Activated naive CD4-positive, alpha-beta T cell treated with anti-CD3 and anti-CD28 coated beads, Interleukin-2, amount 50 U/mL, for 72 hours (primary cell): ENCODE measurements at regions not wholly inside any gene's neighbourhood (a gene's known extent, or its start where the extent isn't known, plus 50 kb on each side); places are given as distances from the start of the nearest gene placed in this dataset.

Experiments
- ATAC-seq, 2 donors: fragments of 150-1000 bp; cut with Tn5 transposase; 2 replicates each; pipeline ENCODE4 v1.10.0; 2021; ENCODE audit warnings: mild to moderate bottlenecking in 2 of 2, moderate library complexity in 2 of 2
- DNase-seq, 2 donors: peaks; one replicate each; pipeline ENCODE4 v3.0.0; 2021 to 2022; ENCODE audit warnings: low spot score in 2 of 2
- H3K27ac Mint-ChIP-seq, 2 donors: one replicate each; pipeline ENCODE4 v1.8.0; 2022; ENCODE audit warnings: mild to moderate bottlenecking in 2 of 2, mixed read lengths in 2 of 2
- H3K36me3 Mint-ChIP-seq, 2 donors: one replicate each; pipeline ENCODE4 v1.8.0; 2022; ENCODE audit warnings: mixed read lengths in 2 of 2
- H3K9me3 Mint-ChIP-seq, 2 donors: one replicate each; pipeline ENCODE4 v1.8.0; 2022; ENCODE audit warnings: mixed read lengths in 2 of 2

DNA sequence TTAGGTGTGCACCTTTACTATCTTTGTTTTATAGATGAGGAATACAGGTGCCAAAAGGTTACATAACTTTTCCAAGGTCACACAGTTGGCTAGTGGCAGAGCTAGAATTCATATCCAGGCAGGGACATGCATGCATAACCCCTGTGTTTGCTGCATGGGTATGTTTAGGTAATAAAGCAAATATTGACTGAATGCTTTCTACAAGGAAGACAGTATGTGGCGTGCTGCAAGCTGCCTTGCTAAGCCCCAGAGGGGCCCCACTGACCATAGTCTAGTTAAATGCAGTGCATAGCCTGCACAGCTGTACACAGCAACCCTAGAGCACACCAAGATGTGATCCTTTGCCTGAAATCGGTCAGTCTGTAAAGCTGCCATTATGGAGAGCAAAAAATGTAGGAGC, 320.5 kb upstream of the IGFBP7 start:
- ATAC-seq, result no peak
- DNase-seq, result no peak
- Mint-ChIP-seq H3K9me3 (no peaks in the 10 kb centered on the region), H3K27ac (no peak overlapping the region), H3K36me3 (no peaks in the 10 kb centered on the region)

DNA sequence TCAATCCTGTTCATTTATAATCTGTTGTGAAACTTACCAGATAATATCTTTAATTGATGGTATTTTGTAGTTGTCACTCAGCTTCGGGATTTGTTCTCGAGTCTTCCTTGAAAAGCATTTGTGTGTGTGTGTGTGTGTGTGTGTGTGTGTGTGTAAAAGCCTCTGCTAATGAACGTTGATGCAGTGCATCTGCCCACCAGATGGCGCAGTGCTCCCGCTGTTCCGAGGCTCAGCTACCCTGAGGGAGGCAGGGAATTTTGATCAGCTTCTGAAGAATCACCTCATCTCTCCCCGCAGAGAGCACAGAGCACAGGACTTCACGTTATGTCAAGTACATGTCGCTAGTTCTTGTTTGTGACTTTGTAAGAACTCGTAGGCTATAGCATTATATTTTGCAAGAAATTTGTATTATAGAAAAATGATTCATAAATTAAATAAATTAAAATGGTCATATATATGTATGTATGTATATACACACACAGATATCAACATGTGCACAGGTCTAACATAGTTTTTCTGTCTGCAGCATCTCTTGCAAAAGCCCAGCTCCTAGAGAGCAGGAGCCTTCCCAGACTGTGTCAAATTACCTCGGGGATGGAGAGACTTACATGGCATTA, 316.7 kb upstream of the IGFBP7 start:
- Mint-ChIP-seq H3K9me3 (no peaks in the 10 kb centered on the region), H3K27ac (no peak overlapping the region), H3K36me3 (no peaks in the 10 kb centered on the region)
- peak in 1 of 2 donors; percentile 62 for ATAC-seq
- DNase-seq, result peak in 1 of 2 donors; percentile 48

- H3K9me3 Mint-ChIP-seq, result no peaks in the 10 kb centered on the region
- ATAC-seq, result no peak
- no peaks in the 10 kb centered on the region for H3K36me3 Mint-ChIP-seq
- H3K27ac Mint-ChIP-seq, result no peak overlapping the region
- DNase-seq, result no peak
Observed at GRCh38 chr4:57425610-57426009, 315.4 kb upstream of the IGFBP7 start.

- no peaks in the 10 kb centered on the region for H3K9me3 Mint-ChIP-seq
- no peak overlapping the region for H3K27ac Mint-ChIP-seq
- no peak for DNase-seq
- no peaks in the 10 kb centered on the region for H3K36me3 Mint-ChIP-seq
- ATAC-seq, result no peak
Observed at GRCh38 chr4:57424232-57424897, 314.2 kb upstream of the IGFBP7 start.

DNA sequence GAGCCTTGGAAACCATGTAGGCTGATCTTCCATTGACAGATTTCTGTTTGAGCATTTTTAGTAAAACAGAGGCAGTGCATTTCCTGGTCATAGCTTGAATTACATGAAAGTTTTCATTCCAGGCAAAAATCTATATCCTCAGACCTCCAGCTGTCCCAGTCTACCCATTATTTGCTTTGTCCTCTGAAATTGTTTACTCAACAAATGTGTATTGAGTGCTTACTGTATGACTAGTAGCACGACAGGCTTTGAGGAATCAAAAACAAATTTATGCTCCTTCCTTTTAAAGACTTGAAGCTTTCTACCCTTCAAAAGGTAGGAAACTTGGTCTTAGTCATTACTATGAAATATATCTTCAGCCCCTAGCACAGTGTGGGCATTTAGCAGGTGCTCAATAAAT, 307.9 kb upstream of the IGFBP7 start:
- Mint-ChIP-seq H3K36me3 (no peaks in the 10 kb centered on the region), H3K27ac (no peak overlapping the region), H3K9me3 (no peaks in the 10 kb centered on the region)
- DNase-seq (no peak), ATAC-seq (no peak)

DNA sequence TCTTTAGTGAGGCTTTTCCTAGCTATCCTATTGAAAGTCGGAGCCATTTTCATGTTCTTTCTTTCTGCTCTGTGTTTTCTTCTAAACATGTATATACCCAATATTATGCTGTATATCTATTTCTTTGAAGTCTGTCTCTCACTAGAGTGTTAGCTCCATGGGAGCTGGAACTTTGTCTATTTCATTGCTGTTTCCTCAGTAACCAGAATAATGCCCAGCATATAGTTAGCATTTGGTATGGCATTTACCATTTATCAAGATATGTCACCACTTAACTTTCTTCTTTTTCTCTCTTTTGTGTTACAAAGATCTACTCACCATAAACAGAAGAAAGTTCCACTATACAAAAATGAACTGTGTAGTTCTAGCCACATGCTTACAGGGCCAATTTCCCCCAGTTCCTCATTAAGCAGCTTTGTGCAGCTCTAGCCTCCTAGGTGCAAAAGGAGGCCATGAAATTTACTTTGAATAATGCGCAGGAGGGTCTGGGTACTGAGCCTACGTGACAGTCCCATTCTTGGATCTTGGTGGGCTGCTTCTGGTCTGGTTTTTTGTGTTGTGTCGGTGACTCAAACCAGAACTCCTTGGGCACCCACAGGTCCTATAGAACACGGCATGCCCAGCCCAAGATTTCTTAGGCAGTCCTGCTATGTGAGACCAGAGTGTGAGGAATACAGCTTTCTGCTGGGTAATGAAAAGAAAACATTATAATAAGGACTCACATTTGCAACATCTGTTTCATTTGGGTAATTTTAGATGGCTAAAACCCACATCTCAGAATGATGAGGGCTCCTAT, 302.3 kb upstream of the IGFBP7 start:
- Mint-ChIP-seq H3K27ac (no peak overlapping the region), H3K36me3 (no peaks in the 10 kb centered on the region), H3K9me3 (no peaks in the 10 kb centered on the region)
- ATAC-seq, result no peak
- DNase-seq, result no peak

GRCh38 chr4:57410331-57411052, 300.3 kb upstream of the IGFBP7 start:
- no peaks in the 10 kb centered on the region for H3K36me3 Mint-ChIP-seq
- no peak for ATAC-seq
- no peak overlapping the region for H3K27ac Mint-ChIP-seq
- no peak for DNase-seq
- no peaks in the 10 kb centered on the region for H3K9me3 Mint-ChIP-seq

GRCh38 chr4:57405359-57405758, 295.2 kb upstream of the IGFBP7 start:
- Mint-ChIP-seq H3K9me3 (peaks cover 5 to 7% of the 10 kb centered on the region in 2 donors), H3K36me3 (no peaks in the 10 kb centered on the region), H3K27ac (no peak overlapping the region)
- no peak for DNase-seq
- ATAC-seq, result no peak

GRCh38 chr4:57404483-57404882, 294.3 kb upstream of the IGFBP7 start:
- Mint-ChIP-seq H3K9me3 (peaks cover 5 to 7% of the 10 kb centered on the region in 2 donors), H3K27ac (no peak overlapping the region), H3K36me3 (no peaks in the 10 kb centered on the region)
- no peak for ATAC-seq
- DNase-seq, result no peak

GRCh38 chr4:57403591-57403990, 293.4 kb upstream of the IGFBP7 start:
- DNase-seq (no peak), ATAC-seq (no peak)
- peaks cover 5 to 7% of the 10 kb centered on the region in 2 donors for H3K9me3 Mint-ChIP-seq
- no peaks in the 10 kb centered on the region for H3K36me3 Mint-ChIP-seq
- no peak overlapping the region for H3K27ac Mint-ChIP-seq

DNA sequence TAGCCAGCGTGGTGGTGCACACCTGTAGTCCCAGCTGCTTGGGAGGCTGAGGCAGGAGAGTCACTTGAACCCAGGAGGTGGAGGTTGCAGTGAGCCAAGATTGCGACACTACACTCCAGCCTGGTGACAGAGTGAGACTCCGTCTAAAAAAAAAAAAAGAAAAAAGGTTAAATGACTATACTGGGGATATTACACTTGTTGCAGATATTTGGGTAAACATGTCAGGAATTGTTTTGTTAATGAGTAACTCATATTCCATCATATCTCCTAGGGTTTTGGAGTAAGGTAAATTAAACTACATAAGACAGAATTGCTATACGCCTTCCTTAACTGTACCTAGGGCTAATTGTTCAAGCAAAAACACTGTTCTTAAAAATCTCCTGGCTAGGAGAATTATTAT, 291.4 kb upstream of the IGFBP7 start:
- DNase-seq (no peak), ATAC-seq (no peak)
- Mint-ChIP-seq H3K9me3 (peaks cover 5 to 7% of the 10 kb centered on the region in 2 donors), H3K36me3 (no peaks in the 10 kb centered on the region), H3K27ac (no peak overlapping the region)

DNA sequence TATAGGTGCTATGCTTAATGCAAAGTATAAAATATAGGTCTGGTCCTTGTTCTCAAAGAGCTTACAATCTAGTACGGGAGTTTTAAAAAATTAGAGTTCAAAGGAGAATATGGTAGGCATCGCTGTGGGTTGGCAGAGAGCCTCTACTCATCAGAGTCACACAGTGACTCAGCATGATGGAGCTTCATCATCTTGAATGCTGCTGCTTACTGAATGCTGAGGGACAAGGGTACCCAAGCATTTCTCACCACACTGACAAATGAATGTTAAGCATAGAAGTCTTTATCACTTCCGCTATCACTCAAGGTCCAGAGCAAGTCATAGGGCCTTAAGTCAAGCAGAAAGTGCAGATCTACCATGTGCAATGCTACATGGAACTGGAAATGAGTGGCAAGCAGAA, 268.6 kb upstream of the IGFBP7 start:
- Mint-ChIP-seq H3K9me3 (peaks cover 0 to 10% of the 10 kb centered on the region in 2 donors), H3K36me3 (no peaks in the 10 kb centered on the region), H3K27ac (no peak overlapping the region)
- DNase-seq (no peak), ATAC-seq (no peak)

- no peak for DNase-seq
- Mint-ChIP-seq H3K27ac (no peak overlapping the region), H3K36me3 (no peaks in the 10 kb centered on the region), H3K9me3 (peaks cover 0 to 5% of the 10 kb centered on the region in 2 donors)
- ATAC-seq, result no peak
Observed at GRCh38 chr4:57374866-57375595, 264.8 kb upstream of the IGFBP7 start.

DNA sequence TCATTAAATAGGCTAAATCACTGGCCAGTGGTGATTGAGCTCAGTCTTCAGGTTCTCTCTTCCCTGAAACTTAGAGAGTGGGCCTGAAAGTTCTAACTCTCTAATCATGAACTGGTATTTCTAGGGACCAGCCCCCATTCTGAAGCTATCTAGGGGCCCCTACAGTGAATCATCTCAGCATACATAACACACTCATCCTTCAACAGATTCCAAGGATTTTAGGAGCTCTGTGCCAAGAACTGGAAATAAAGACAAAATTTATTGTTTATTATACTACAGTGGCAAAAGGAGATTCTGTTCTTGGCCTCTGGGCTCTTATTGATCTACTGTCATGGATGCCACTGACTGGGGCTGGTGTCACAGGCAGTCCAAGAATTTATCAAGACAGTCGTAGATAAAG, 263.8 kb upstream of the IGFBP7 start:
- H3K9me3 Mint-ChIP-seq, result peaks cover 0 to 4% of the 10 kb centered on the region in 2 donors
- no peak overlapping the region for H3K27ac Mint-ChIP-seq
- no peaks in the 10 kb centered on the region for H3K36me3 Mint-ChIP-seq
- ATAC-seq (no peak), DNase-seq (no peak)

DNA sequence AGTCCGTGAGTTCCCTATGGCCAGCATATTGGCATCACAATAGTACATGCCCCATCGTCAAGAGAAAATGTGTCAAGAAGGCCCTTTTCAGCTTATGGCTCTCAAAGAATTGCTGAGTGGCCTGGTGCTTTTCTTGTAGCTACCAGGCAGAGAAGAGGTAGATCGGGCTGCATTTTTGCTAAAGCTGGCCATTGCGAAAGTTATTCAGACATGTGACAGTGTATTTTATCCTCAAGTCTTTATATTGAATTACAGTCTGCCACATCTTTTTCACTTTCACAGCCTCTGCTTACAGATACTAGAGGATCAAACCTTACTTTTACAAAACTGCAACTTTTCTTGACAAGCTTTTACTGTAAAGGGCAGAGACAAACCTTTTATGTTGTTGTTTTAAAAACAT, 261.5 kb upstream of the IGFBP7 start:
- H3K36me3 Mint-ChIP-seq, result no peaks in the 10 kb centered on the region
- DNase-seq (no peak), ATAC-seq (no peak)
- no peak overlapping the region for H3K27ac Mint-ChIP-seq
- peaks cover 0 to 3% of the 10 kb centered on the region in 2 donors for H3K9me3 Mint-ChIP-seq

GRCh38 chr4:57370691-57371090, 260.5 kb upstream of the IGFBP7 start:
- DNase-seq (no peak), ATAC-seq (no peak)
- Mint-ChIP-seq H3K27ac (no peak overlapping the region), H3K9me3 (peaks cover 0 to 6% of the 10 kb centered on the region in 2 donors), H3K36me3 (no peaks in the 10 kb centered on the region)
